Smooth muscle cell (in vitro differentiated cells): ENCODE measurements at regions not wholly inside any gene's neighbourhood (a gene's known extent, or its start where the extent isn't known, plus 50 kb on each side); places are given as distances from the start of the nearest gene placed in this dataset.

ENCODE experiments used
- DNase-seq: peaks from one replicate; lab custom pipeline; 2025; ENCODE audit not compliant: unreplicated experiment; lab: John Stamatoyannopoulos, UW
- H2AFZ ChIP-seq: fragments of 200-600 bp; sonication (generic); 2 replicates; pipeline ENCODE4 v1.6.0; 2016; ENCODE audit warnings: antibody characterized with exemption, low read depth, mild to moderate bottlenecking
- H3F3A ChIP-seq: fragments of 200-600 bp; sonication (generic); 2 replicates; pipeline ENCODE4 v1.6.0; 2017; ENCODE audit warnings: antibody characterized with exemption, low read depth
- H3K27ac ChIP-seq: fragments of 200-600 bp; sonication (generic); 2 replicates; pipeline ENCODE4 v1.5.1; 2016; ENCODE audit warnings: low read depth, mild to moderate bottlenecking
- H3K27me3 ChIP-seq: fragments of 200-600 bp; sonication (generic); 2 replicates; pipeline ENCODE4 v1.6.1; 2016; ENCODE audit warnings: low read depth, mild to moderate bottlenecking
- H3K36me3 ChIP-seq: fragments of 200-600 bp; sonication (generic); 2 replicates; pipeline ENCODE4 v1.5.1; 2016; ENCODE audit warnings: low read depth
- H3K4me1 ChIP-seq: fragments of 200-600 bp; sonication (generic); 2 replicates; pipeline ENCODE4 v1.5.1; 2016; ENCODE audit warnings: low read depth
- H3K4me2 ChIP-seq: fragments of 200-600 bp; sonication (generic); 2 replicates; pipeline ENCODE4 v1.6.0; 2016; ENCODE audit warnings: mild to moderate bottlenecking
- H3K4me3 ChIP-seq: fragments of 200-600 bp; sonication (generic); 2 replicates; pipeline ENCODE4 v1.5.1; 2016; ENCODE audit warnings: mild to moderate bottlenecking
- H3K79me2 ChIP-seq: fragments of 200-600 bp; sonication (generic); 2 replicates; pipeline ENCODE4 v1.6.0; 2016; ENCODE audit warnings: low read depth, mild to moderate bottlenecking
- H3K9ac ChIP-seq: fragments of 200-600 bp; sonication (generic); 2 replicates; pipeline ENCODE4 v1.6.0; 2016; ENCODE audit warnings: low read depth
- H3K9me3 ChIP-seq: fragments of 200-600 bp; sonication (generic); replicated peaks from 2 replicates; pipeline ENCODE4 v1.5.1; 2016; ENCODE audit warnings: low read depth
- H4K20me1 ChIP-seq: fragments of 200-600 bp; sonication (generic); 2 replicates; pipeline ENCODE4 v1.6.0; 2016; ENCODE audit warnings: low read depth
- WGBS: methylation state at CpG from one replicate; pipeline ENCODE4 v1.1.7; 2016; ENCODE audit warnings: low lambda C conversion rate; 5-methylcytosine and 5-hydroxymethylcytosine counted together
- TF ChIP-seq, protein P1 (sequence below): fragments of 200-600 bp; sonication (generic); IDR thresholded peaks from 2 replicates; pipeline ENCODE4 v1.5.1; 2017; ENCODE audit warnings: borderline replicate concordance, mild to moderate bottlenecking, antibody characterized with exemption; ENCODE audit not compliant: insufficient read depth, poor library complexity, severe bottlenecking

DNA sequence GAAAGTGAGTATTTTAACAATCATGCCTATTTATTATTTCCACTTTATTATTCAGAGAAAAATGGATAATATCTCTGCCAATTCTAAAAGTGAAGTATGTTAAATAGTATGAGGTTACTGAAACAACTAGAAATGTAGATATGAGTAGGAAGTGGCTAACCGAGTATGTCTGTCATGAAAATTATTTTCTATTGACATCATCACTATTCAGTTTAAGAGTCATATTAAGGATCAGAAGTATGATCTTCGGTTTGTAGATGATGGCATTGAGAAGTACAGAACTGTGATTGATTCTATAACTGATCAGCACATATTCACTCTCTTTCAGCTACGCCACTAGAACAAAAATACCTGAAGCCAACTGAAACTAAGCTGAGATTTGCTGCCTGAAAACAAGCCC is 146.4 kb upstream of the SLITRK5 start:
- TF ChIP-seq, protein P1, sequence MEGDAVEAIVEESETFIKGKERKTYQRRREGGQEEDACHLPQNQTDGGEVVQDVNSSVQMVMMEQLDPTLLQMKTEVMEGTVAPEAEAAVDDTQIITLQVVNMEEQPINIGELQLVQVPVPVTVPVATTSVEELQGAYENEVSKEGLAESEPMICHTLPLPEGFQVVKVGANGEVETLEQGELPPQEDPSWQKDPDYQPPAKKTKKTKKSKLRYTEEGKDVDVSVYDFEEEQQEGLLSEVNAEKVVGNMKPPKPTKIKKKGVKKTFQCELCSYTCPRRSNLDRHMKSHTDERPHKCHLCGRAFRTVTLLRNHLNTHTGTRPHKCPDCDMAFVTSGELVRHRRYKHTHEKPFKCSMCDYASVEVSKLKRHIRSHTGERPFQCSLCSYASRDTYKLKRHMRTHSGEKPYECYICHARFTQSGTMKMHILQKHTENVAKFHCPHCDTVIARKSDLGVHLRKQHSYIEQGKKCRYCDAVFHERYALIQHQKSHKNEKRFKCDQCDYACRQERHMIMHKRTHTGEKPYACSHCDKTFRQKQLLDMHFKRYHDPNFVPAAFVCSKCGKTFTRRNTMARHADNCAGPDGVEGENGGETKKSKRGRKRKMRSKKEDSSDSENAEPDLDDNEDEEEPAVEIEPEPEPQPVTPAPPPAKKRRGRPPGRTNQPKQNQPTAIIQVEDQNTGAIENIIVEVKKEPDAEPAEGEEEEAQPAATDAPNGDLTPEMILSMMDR, result no peak
- Histone ChIP-seq H3K27ac (no peak overlapping the region), H3K27me3 (no peaks in the 10 kb centered on the region), H3K36me3 (no peaks in the 10 kb centered on the region), H3K9me3 (no peaks in the 10 kb centered on the region), H3K79me2 (no peaks in the 10 kb centered on the region), H3K9ac (no peak overlapping the region), H3K4me3 (no peak overlapping the region), H3F3A (no peaks in the 10 kb centered on the region), H3K4me2 (no peak overlapping the region), H2AFZ (no peak overlapping the region), H3K4me1 (no peaks in the 10 kb centered on the region), H4K20me1 (no peaks in the 10 kb centered on the region)
- 83% methylated on average over 3 of the region's 3 CpGs for WGBS
- no peak for DNase-seq

DNA sequence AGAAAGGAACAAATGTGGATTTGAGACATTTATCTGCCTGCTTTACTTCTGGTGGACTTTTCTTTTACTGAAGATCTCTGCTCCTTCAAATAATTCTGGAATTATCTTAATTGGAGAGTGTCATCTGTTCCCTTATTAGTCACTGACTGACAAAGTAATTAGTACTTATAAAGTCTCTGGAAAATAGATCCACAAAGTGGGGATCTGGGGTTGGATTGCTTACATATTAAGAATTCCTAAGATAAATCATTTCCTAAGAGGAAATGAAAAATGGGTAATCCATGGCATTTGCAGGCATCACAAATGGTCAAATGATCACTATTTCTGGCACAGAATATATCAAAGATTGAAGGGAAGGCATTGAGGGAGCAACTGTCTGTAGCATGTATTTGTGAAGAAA is 137.4 kb upstream of the SLITRK5 start:
- H3K27me3 ChIP-seq, result no peaks in the 10 kb centered on the region
- no peak overlapping the region for H3K4me2 ChIP-seq
- no peak overlapping the region for H3K4me3 ChIP-seq
- H3K79me2 ChIP-seq, result no peaks in the 10 kb centered on the region
- H3K27ac ChIP-seq, result no peak overlapping the region
- no peak overlapping the region for H2AFZ ChIP-seq
- H3K9me3 ChIP-seq, result no peaks in the 10 kb centered on the region
- TF ChIP-seq, protein P1, result no peak
- H3K36me3 ChIP-seq, result no peaks in the 10 kb centered on the region
- H3F3A ChIP-seq, result no peaks in the 10 kb centered on the region
- H4K20me1 ChIP-seq, result no peaks in the 10 kb centered on the region
- no peaks in the 10 kb centered on the region for H3K4me1 ChIP-seq
- no peak for DNase-seq
- H3K9ac ChIP-seq, result no peak overlapping the region

DNA sequence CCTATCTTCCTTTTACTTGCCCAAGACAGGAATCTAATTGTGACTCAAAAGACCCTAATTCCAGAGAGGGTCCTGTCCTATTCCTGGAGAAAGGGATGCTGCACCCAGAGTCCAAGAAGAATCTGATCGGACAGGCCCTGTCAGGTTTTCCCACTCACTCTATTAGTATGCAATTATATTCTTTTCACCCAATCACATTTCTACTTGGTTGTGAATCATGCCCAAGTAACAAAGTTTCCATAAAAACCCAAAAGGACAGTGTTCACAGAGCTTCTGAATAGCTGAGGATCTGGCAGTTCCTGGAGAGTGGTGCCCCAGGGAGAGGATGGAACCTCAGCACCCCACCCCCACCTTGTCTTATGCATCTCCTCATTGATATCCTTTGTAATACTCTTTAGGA is 135.3 kb upstream of the SLITRK5 start:
- Histone ChIP-seq H3K4me1 (no peaks in the 10 kb centered on the region), H2AFZ (no peak overlapping the region), H3K4me2 (no peak overlapping the region), H3K9me3 (no peaks in the 10 kb centered on the region), H4K20me1 (no peaks in the 10 kb centered on the region), H3K79me2 (no peaks in the 10 kb centered on the region), H3K27me3 (no peaks in the 10 kb centered on the region), H3K36me3 (no peaks in the 10 kb centered on the region), H3K4me3 (no peak overlapping the region), H3F3A (no peaks in the 10 kb centered on the region), H3K27ac (peak overlapping the region; percentile 19), H3K9ac (no peak overlapping the region)
- TF ChIP-seq, protein P1, result no peak
- WGBS, result 100% methylated on average over 1 of the region's 1 CpG
- DNase-seq, result no peak

GRCh38 chr13:87536499-87536898 is 134.7 kb upstream of the SLITRK5 start:
- WGBS, result 41% methylated on average over 2 of the region's 2 CpGs
- H3K27ac ChIP-seq, result peak overlapping the region; percentile 19
- no peaks in the 10 kb centered on the region for H4K20me1 ChIP-seq
- H3K9me3 ChIP-seq, result no peaks in the 10 kb centered on the region
- H3K4me2 ChIP-seq, result no peak overlapping the region
- no peak overlapping the region for H3K9ac ChIP-seq
- DNase-seq, result no peak
- no peaks in the 10 kb centered on the region for H3K4me1 ChIP-seq
- TF ChIP-seq, protein P1, result no peak
- H3K4me3 ChIP-seq, result no peak overlapping the region
- H3F3A ChIP-seq, result no peaks in the 10 kb centered on the region
- no peaks in the 10 kb centered on the region for H3K79me2 ChIP-seq
- no peak overlapping the region for H2AFZ ChIP-seq
- no peaks in the 10 kb centered on the region for H3K27me3 ChIP-seq
- H3K36me3 ChIP-seq, result no peaks in the 10 kb centered on the region
